B cell (primary cell): ENCODE measurements at regions not wholly inside any gene's neighbourhood (a gene's known extent, or its start where the extent isn't known, plus 50 kb on each side); places are given as distances from the start of the nearest gene placed in this dataset.

Experiments
- ATAC-seq: fragments of 200-7000 bp; cut with Tn5 transposase; one replicate; pipeline ENCODE4 v1.10.0; 2021; ENCODE audit warnings: low read depth, mild to moderate bottlenecking, moderate number of reproducible peaks, moderate library complexity
- CTCF ChIA-PET: fragments of 350-600 bp; sonication (Branson Sonifier 250); formaldehyde crosslinking; loops from one replicate; lab custom pipeline; 2021; ENCODE audit warnings: antibody characterized with exemption, inconsistent platforms; lab: Charles Lee
- POLR2A ChIA-PET: fragments of 350-600 bp; sonication (Branson Sonifier 250); formaldehyde crosslinking; loops from one replicate; lab custom pipeline; 2021; ENCODE audit warnings: antibody characterized with exemption; lab: Charles Lee
- DNase-seq: peaks from one replicate; pipeline ENCODE4 v3.0.0; 2013
- H2AFZ ChIP-seq: 2 replicates; pipeline ENCODE4 v1.6.1; 2012; ENCODE audit warnings: mild to moderate bottlenecking, low read depth, low read length; ENCODE audit not compliant: insufficient read depth, poor library complexity, severe bottlenecking
- H3K27ac ChIP-seq, 2 donors: 1 replicate in 1 of 2; 2 replicates in 1 of 2; pipeline ENCODE4 v1.5.1; 2012 to 2013; ENCODE audit warnings: low read length in 2 of 2, mild to moderate bottlenecking in 2 of 2, moderate library complexity in 1 of 2
- H3K27me3 ChIP-seq, 4 experiments: fragments of 200-600 bp in 1 of 4; sonication (generic) in 1 of 4; replicated peaks in 1 of 4; 1 replicate in 2 of 4; 2 replicates in 2 of 4; pipeline versions ENCODE4 v1.6.1 to v1.7.0; 2013 to 2016; ENCODE audit warnings: low read length in 3 of 4, mild to moderate bottlenecking in 2 of 4, mixed read lengths in 1 of 4, moderate library complexity in 1 of 4; ENCODE audit not compliant: insufficient read depth in 4 of 4, control insufficient read depth in 3 of 4; ENCODE audit errors: control extremely low read depth in 1 of 4
- H3K36me3 ChIP-seq, 2 experiments: replicated peaks in 1 of 2; 1 replicate in 1 of 2; 2 replicates in 1 of 2; pipeline versions ENCODE4 v1.6.1 to v1.7.1; 2013; ENCODE audit warnings: low read length in 1 of 2; ENCODE audit not compliant: insufficient read depth in 2 of 2, control insufficient read depth in 1 of 2; ENCODE audit errors: control extremely low read depth in 1 of 2, extremely low read depth in 1 of 2
- H3K4me1 ChIP-seq, 2 donors: fragments of 200-600 bp in 1 of 2; sonication (generic) in 1 of 2; 1 replicate in 1 of 2; 2 replicates in 1 of 2; pipeline versions ENCODE4 v1.5.1 to v1.6.1; 2013 to 2017; ENCODE audit warnings: low read length in 2 of 2; ENCODE audit not compliant: control insufficient read depth in 2 of 2, insufficient read depth in 2 of 2
- H3K4me2 ChIP-seq: replicated peaks from 2 replicates; pipeline ENCODE3; 2012; ENCODE audit warnings: mild to moderate bottlenecking, low read depth, low read length; ENCODE audit not compliant: poor library complexity, severe bottlenecking
- H3K4me3 ChIP-seq, 5 experiments: fragments of 200-600 bp in 1 of 5; sonication (generic) in 1 of 5; 1 replicate in 3 of 5; 2 replicates in 2 of 5; pipeline versions ENCODE4 v1.5.1 to v1.7.0; 2011 to 2016; ENCODE audit warnings: low read length in 4 of 5, mild to moderate bottlenecking in 4 of 5, low read depth in 2 of 5, control low read depth in 1 of 5, moderate library complexity in 1 of 5; ENCODE audit not compliant: insufficient read depth in 1 of 5; ENCODE audit errors: control extremely low read depth in 1 of 5, extremely low read depth in 1 of 5
- H3K79me2 ChIP-seq: fragments of 200-600 bp; sonication (generic); one replicate; pipeline ENCODE4 v1.6.0; 2016; ENCODE audit warnings: low read length; ENCODE audit not compliant: control insufficient read depth, insufficient read depth
- H3K9ac ChIP-seq: fragments of 200-600 bp; sonication (generic); 2 replicates; pipeline ENCODE4 v1.6.1; 2017; ENCODE audit warnings: mild to moderate bottlenecking, low read length, moderate library complexity
- H3K9me3 ChIP-seq, 3 donors: one replicate each; pipeline versions ENCODE4 v1.6.1 to v1.7.1; 2013; ENCODE audit warnings: low read length in 2 of 3; ENCODE audit not compliant: control insufficient read depth in 2 of 3, insufficient read depth in 1 of 3; ENCODE audit errors: control extremely low read depth in 1 of 3
- H4K20me1 ChIP-seq: 2 replicates; pipeline ENCODE4 v1.6.0; 2012; ENCODE audit warnings: mild to moderate bottlenecking, low read length; ENCODE audit not compliant: insufficient read depth, control insufficient read depth, poor library complexity, severe bottlenecking
- H3K27ac Mint-ChIP-seq: one replicate; pipeline ENCODE4 v1.8.0; 2021; ENCODE audit warnings: mixed read lengths
- H3K27me3 Mint-ChIP-seq: one replicate; pipeline ENCODE4 v1.8.0; 2021; ENCODE audit warnings: mixed read lengths
- H3K4me1 Mint-ChIP-seq: one replicate; pipeline ENCODE4 v1.8.0; 2021; ENCODE audit warnings: mixed read lengths
- H3K4me3 Mint-ChIP-seq: one replicate; pipeline ENCODE4 v1.8.0; 2021; ENCODE audit warnings: mixed read lengths
- H3K9me3 Mint-ChIP-seq: one replicate; pipeline ENCODE4 v1.8.0; 2022; ENCODE audit warnings: mixed read lengths; ENCODE audit not compliant: insufficient read depth
- EZH2 ChIP-seq: IDR thresholded peaks from 2 replicates; pipeline ENCODE4 v1.6.1; 2012; ENCODE audit warnings: borderline replicate concordance, low read depth, mild to moderate bottlenecking, moderate library complexity, low read length; ENCODE audit not compliant: insufficient read depth, poor library complexity, severe bottlenecking
- WGBS: methylation state at CpG from one replicate; pipeline ENCODE4 v1.1.5; 2013; ENCODE audit warnings: missing lambda C conversion rate; ENCODE audit not compliant: insufficient coverage; 5-methylcytosine and 5-hydroxymethylcytosine counted together
- intact Hi-C: fragments of 100-400 bp; cut with micrococcal nuclease; formaldehyde crosslinking; loops from one replicate; pipeline ENCODE4 v1.10.0; 2022
- TF ChIP-seq, protein P1 (sequence below): fragments of 200-600 bp; IDR thresholded peaks from one replicate; pipeline ENCODE4 v1.8.0; 2022; ENCODE audit warnings: antibody characterized with exemption, mild to moderate bottlenecking

- ChIA-PET CTCF (interaction anchor here (1.5 kb wide), 1 partner anchor 9 kb away, joined by 4 read pairs; no protein-coding TSS in a partner anchor), POLR2A (no interaction called here)
- Mint-ChIP-seq H3K4me3 (no peak overlapping the region), H3K9me3 (no peaks in the 10 kb centered on the region), H3K4me1 (no peaks in the 10 kb centered on the region), H3K27ac (no peak overlapping the region), H3K27me3 (peaks cover 3% of the 10 kb centered on the region)
- TF ChIP-seq, protein P1, sequence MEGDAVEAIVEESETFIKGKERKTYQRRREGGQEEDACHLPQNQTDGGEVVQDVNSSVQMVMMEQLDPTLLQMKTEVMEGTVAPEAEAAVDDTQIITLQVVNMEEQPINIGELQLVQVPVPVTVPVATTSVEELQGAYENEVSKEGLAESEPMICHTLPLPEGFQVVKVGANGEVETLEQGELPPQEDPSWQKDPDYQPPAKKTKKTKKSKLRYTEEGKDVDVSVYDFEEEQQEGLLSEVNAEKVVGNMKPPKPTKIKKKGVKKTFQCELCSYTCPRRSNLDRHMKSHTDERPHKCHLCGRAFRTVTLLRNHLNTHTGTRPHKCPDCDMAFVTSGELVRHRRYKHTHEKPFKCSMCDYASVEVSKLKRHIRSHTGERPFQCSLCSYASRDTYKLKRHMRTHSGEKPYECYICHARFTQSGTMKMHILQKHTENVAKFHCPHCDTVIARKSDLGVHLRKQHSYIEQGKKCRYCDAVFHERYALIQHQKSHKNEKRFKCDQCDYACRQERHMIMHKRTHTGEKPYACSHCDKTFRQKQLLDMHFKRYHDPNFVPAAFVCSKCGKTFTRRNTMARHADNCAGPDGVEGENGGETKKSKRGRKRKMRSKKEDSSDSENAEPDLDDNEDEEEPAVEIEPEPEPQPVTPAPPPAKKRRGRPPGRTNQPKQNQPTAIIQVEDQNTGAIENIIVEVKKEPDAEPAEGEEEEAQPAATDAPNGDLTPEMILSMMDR: no peak
- no peak for TF ChIP-seq EZH2
- H3K9ac ChIP-seq: no peak overlapping the region
- no peaks in the 10 kb centered on the region for H3K9me3 ChIP-seq
- H3K27ac ChIP-seq: no peak overlapping the region
- H4K20me1 ChIP-seq: no peaks in the 10 kb centered on the region
- intact Hi-C loops: no loop called here
- H3K4me3 ChIP-seq: no peak overlapping the region
- no peaks in the 10 kb centered on the region for H3K79me2 ChIP-seq
- H3K27me3 ChIP-seq: no peaks in the 10 kb centered on the region
- H3K4me2 ChIP-seq: no peak overlapping the region
- no peak for ATAC-seq
- no peak for DNase-seq
- H3K36me3 ChIP-seq: no peaks in the 10 kb centered on the region
- no peaks in the 10 kb centered on the region for H3K4me1 ChIP-seq
- 89% methylated on average over 1 of the region's 4 CpGs for WGBS
- H2AFZ ChIP-seq: no peak overlapping the region
These were observed 54.6 kb upstream of the DPT start for GRCh38 chr1:168783458-168784210.

DNA sequence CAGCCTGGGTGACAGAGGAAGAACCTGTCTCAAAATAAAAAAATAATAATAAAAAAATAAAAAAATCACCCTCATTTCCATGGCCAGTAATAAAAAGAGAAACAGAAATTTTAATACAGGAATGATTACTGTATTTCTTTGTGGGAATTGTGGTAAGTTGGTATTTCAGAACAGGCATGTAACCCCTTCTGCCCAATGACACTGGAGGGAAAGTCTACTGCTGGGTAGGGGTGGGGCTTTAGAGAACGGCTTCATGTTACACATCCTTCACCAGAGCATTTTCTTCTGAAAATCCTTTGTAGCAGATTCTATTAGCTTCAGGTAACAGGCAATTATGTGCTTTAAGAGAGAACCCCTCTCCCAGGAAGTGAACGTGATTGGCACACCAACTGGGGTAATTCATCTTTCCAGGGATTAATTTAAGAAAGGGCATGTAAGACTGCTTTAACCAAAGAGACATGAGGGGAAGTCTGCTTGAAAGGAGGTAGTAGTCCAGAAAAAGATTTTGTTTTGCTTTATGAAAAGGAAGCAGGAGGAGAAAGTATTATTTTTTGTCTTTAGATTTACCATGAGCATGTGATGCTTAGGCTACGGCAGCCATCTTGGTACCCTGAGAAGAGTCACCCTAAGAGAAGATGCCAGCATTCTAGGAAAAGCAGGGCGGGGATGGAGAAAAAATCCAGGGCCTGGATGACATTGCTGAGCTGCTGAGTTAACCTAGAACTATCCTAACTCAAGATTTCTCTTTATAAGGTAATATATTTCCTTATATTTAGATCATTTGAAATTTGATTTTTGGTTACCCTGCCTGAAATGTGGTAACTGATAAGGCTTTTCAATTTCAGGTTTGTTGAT, 57.7 kb upstream of the DPT start:
- Histone ChIP-seq H3K9me3 (no peaks in the 10 kb centered on the region), H3K27me3 (no peaks in the 10 kb centered on the region), H3K27ac (no peak overlapping the region), H4K20me1 (no peaks in the 10 kb centered on the region), H3K4me3 (no peak overlapping the region), H3K9ac (no peak overlapping the region), H3K4me1 (no peaks in the 10 kb centered on the region), H2AFZ (no peak overlapping the region), H3K79me2 (no peaks in the 10 kb centered on the region), H3K4me2 (no peak overlapping the region), H3K36me3 (no peaks in the 10 kb centered on the region)
- ChIA-PET POLR2A (no interaction called here), CTCF (no interaction called here)
- Mint-ChIP-seq H3K9me3 (no peaks in the 10 kb centered on the region), H3K27ac (no peak overlapping the region), H3K27me3 (peaks cover 13% of the 10 kb centered on the region), H3K4me3 (no peak overlapping the region), H3K4me1 (no peaks in the 10 kb centered on the region)
- intact Hi-C loops: no loop called here
- TF ChIP-seq EZH2: no peak
- TF ChIP-seq, protein P1: no peak
- DNase-seq (no peak), ATAC-seq (no peak)
- 100% methylated on average over 2 of the region's 4 CpGs for WGBS
